ENCODE measurements at regions not wholly inside any gene's neighbourhood (a gene's known extent, or its start where the extent isn't known, plus 50 kb on each side); places are given as distances from the start of the nearest gene placed in this dataset.

- no peaks in the 10 kb centered on the region for H3K9me3 ChIP-seq (ENCODE audit: control insufficient read depth, low read length)
- H3K27me3 ChIP-seq (ENCODE audit: control insufficient read depth, insufficient read depth, low read length) = no peaks in the 10 kb centered on the region
- no peak overlapping the region for H3K4me2 ChIP-seq (ENCODE audit: low read length)
- H3K9ac ChIP-seq = no peak overlapping the region
- no peak for TF ChIP-seq CTCF (IDR thresholded peaks at IDR 0.05)
- H2AFZ ChIP-seq = no peak overlapping the region
- H3K79me2 ChIP-seq = no peaks in the 10 kb centered on the region
- no peak overlapping the region for H3K27ac ChIP-seq
- no peaks in the 10 kb centered on the region for H3K4me1 ChIP-seq
- no peaks in the 10 kb centered on the region for H3K36me3 ChIP-seq (ENCODE audit: control insufficient read depth, insufficient read depth, low read length)
- no peak overlapping the region for H3K4me3 ChIP-seq (ENCODE audit: low read depth, low read length)
Measured at GRCh38 chr22:27152883-27153282, 495.5 kb downstream of the MIAT start.

- H3K9ac ChIP-seq = no peak overlapping the region
- no peaks in the 10 kb centered on the region for H3K4me1 ChIP-seq
- no peaks in the 10 kb centered on the region for H3K9me3 ChIP-seq (ENCODE audit: control insufficient read depth, low read length)
- no peaks in the 10 kb centered on the region for H3K27me3 ChIP-seq (ENCODE audit: control insufficient read depth, insufficient read depth, low read length)
- H3K27ac ChIP-seq = no peak overlapping the region
- no peaks in the 10 kb centered on the region for H3K79me2 ChIP-seq
- no peak for TF ChIP-seq CTCF (IDR thresholded peaks at IDR 0.05)
- H3K36me3 ChIP-seq (ENCODE audit: control insufficient read depth, insufficient read depth, low read length) = no peaks in the 10 kb centered on the region
- no peak overlapping the region for H3K4me3 ChIP-seq (ENCODE audit: low read depth, low read length)
- H3K4me2 ChIP-seq (ENCODE audit: low read length) = no peak overlapping the region
- H2AFZ ChIP-seq = no peak overlapping the region
Measured at GRCh38 chr22:27153386-27153785, 496.0 kb downstream of the MIAT start.

GRCh38 chr22:27154717-27155116 is 497.3 kb downstream of the MIAT start:
- Histone ChIP-seq H3K4me3 (ENCODE audit: low read depth, low read length) (no peak overlapping the region), H3K4me1 (no peaks in the 10 kb centered on the region), H3K9me3 (ENCODE audit: control insufficient read depth, low read length) (no peaks in the 10 kb centered on the region), H3K27ac (no peak overlapping the region), H2AFZ (no peak overlapping the region), H3K27me3 (ENCODE audit: control insufficient read depth, insufficient read depth, low read length) (no peaks in the 10 kb centered on the region), H3K79me2 (no peaks in the 10 kb centered on the region), H3K9ac (no peak overlapping the region), H3K4me2 (ENCODE audit: low read length) (no peak overlapping the region), H3K36me3 (ENCODE audit: control insufficient read depth, insufficient read depth, low read length) (no peaks in the 10 kb centered on the region)
- no peak for TF ChIP-seq CTCF (IDR thresholded peaks at IDR 0.05)

GRCh38 chr22:27156821-27157489 is 499.6 kb downstream of the MIAT start:
- Histone ChIP-seq H3K4me3 (ENCODE audit: low read depth, low read length) (no peak overlapping the region), H2AFZ (no peak overlapping the region), H3K27me3 (ENCODE audit: control insufficient read depth, insufficient read depth, low read length) (no peaks in the 10 kb centered on the region), H3K36me3 (ENCODE audit: control insufficient read depth, insufficient read depth, low read length) (no peaks in the 10 kb centered on the region), H3K4me2 (ENCODE audit: low read length) (no peak overlapping the region), H3K4me1 (no peaks in the 10 kb centered on the region), H3K9me3 (ENCODE audit: control insufficient read depth, low read length) (no peaks in the 10 kb centered on the region), H3K9ac (no peak overlapping the region), H3K79me2 (no peaks in the 10 kb centered on the region), H3K27ac (no peak overlapping the region)
- TF ChIP-seq CTCF (IDR thresholded peaks at IDR 0.05) = no peak
